NCI-H1048 (cell line): ENCODE measurements at regions not wholly inside any gene's neighbourhood (a gene's known extent, or its start where the extent isn't known, plus 50 kb on each side); places are given as distances from the start of the nearest gene placed in this dataset.

Source experiments
- DNase-seq: peaks from one replicate; lab custom pipeline; 2025; lab: John Stamatoyannopoulos, UW

DNA sequence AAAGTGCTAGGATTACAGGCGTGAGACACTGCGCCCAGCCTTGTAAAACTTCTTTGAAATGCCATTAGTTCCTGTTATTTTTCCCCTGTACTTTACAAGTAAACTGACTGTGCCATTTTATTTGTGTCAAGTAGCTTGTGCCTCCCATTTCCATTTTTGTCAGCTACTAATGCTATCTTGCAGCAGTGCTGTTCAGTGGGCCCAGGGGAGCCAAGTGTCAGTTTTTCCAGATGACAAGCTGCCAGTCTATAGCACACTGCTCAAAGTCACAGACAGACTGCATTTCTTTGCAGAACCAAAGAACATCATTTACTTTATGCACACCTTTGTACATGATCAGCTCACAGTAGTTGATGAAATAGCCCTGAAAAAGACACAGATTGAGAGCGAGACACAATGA, 901.3 kb upstream of the CDH2 start:
- no peak for DNase-seq

DNA sequence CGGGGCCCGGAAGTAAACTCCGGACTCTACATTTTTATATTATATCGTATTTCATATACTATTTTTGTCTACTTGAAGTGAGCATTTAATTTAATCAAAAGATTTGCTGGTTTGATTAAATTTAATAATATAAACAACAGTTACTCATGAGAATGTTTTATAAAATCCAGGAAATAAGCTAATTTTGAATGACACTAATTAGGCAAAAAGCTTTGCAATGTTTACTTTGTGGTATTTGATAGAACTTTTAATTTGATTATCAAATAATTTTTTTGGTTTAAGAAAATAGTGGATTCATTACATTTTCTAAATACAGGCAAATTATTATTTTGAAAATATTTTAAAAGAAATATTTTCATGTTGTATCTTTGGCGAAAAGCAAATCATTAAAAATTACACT, 900.4 kb upstream of the CDH2 start:
- DNase-seq: no peak

DNA sequence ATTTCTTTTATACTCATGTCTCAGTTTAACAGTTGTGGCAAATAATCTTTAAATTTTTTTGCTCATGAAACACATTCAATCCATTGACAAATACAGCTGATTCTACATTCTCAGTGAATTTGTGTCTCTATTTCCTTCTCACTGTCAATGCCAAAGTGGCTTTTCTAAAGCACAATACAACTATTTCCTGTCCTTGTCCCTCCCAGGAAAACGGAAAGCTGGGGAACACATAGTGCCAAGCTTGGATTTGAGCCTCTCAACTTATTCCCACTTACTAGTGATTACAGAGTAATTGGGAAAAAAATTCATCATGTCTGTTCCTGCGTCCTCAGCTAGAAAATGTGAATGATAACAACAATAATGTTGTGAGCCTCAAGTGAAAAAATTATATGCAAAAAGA, 899.7 kb upstream of the CDH2 start:
- no peak for DNase-seq

DNA sequence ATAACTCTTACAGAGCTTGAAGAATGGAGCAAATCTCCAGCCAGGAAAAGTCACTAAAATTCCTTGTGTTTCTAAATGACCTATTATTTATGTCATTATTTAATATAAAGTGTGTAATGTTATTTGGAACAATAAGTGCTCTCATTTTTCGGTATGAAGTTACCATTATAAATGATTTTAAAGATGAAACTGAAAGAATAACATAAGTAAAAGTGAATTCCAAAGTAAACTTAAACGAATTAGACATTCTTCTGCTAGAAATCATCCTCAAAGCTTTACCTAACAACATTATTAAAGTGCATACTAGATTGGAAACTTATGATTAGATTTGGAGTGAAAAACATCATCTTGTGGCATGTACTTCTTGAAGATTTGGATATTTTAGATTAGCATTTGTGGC, 897.2 kb upstream of the CDH2 start:
- no peak for DNase-seq

DNA sequence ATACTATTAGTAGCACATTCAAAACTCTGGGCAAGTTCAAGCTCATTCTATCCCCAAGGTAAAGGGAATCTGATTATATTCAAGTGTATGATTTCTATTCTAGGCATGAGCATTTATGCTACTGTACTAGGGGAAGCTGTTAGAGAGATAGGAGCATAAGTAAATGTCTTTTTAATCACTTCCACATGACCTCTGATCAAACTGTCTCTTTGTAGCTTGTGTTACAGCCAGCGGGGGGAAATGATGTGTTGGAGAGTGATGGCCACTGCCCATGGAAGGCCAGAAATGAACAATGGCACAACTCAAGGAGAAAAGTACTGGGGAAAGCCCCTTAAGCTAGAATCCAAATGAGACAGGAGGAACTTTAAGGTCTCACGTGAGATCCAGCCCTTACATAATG, 894.9 kb upstream of the CDH2 start:
- no peak for DNase-seq

DNA sequence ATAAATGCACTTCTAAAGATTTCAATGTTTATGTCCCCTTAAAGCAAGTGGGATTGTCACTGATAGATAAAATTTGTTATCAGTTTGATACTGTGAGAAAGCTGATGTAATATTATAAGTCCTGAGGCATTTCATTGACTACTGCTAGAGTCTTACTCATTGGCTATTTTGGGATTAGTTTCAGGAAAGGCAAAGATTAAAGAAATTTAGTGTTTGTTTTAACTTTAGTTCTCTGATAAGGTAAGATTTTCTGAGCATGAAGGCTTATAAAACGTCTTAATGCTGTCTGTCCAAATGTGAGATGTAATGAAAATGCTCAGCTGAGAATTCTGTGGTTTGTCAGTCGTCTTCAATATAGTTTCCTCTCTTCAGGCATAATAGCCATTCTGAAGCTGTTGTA, 886.4 kb upstream of the CDH2 start:
- DNase-seq: no peak

DNA sequence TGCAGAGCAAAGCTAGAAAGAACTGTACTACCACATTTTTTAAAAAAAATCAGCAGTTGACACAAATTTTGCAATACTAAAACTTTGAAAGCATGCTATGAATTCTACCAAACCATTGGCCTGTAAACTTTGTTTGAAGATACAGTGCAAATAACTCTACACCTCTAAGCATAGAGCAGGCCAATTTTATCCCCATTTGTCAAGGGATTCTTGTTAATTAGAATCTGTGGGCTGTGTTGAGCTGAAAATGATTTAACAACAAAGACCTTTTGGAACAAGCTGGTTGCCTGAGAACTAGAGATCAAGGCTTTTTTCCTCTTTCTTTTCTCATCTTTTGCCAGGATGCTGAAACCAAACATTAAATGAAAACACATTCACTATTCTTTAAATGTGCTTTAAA, 886.0 kb upstream of the CDH2 start:
- no peak for DNase-seq

DNA sequence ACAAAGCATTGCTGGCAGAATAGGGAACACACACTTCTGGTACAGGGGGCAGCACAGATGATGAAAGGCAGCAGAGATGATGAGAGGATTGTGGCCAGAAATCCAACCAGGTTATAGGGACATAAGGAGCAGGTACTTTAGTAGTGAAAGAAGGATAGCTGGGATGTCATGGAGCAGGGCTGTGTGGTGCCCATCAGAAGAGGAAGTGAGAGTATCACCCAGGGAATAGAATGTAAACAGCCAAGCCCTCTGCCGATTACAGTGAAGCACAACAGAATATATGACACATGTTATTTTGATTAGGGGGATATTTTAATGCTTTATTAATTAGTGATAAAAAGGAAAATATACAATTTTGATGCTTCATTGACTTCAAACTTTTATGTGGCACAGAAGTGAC, 883.4 kb upstream of the CDH2 start:
- no peak for DNase-seq

DNA sequence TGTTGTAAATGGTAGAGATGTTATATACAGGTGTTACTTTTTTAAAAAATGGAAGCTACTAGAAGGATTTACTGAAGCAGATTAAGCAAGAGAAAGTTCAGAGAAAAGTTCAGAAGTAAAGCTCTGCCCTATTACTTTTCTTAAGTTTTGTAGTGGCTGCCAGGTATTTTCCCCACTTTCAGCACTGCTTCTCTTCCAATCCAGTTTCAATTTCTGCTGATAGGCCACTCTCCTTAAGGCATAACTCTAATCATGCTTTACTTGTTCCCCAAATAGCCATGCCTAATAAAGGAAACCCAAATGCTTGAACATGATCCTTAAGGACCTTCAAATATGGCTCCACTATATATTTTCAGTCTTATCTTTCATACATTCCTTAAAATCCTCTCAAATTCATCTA, 880.8 kb upstream of the CDH2 start:
- no peak for DNase-seq

DNA sequence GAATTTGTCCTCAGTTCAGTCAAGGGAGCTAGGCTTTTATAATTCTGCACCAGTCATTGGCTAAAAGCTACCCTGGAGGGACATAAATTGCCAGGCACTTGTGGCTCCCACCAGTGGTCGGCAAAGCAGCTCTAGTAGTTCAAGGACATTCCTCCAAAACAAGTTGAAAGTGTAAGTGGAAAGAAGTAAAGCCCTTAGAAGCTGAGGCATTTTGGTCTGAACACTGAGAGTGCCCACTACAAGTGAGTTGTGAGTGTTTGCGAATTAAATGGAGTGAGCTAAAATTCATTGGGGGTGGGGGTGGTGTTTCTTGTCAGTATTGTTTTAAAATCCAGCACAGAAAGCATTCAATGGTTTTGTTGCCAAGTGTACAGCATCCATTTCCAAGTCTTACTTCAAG, 879.9 kb upstream of the CDH2 start:
- no peak for DNase-seq

DNA sequence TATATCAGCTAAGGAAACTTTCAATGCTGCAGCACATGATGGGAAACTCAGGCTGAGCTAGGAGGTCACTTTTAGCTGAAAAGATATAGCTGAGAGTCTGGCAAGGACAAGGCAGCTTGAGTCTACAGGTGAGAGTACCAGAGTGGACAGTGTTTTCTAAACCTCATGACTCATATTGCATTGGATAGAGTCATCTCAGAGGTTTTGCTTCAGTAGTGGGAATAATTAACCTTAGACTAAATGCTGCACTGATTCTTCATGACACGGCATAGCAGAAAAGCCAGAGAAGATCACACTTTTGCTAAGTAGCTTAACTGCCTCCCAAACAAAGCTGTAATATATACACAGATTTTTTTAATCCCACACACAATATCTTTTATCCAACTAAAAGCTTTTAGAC, 865.0 kb upstream of the CDH2 start:
- no peak for DNase-seq

DNA sequence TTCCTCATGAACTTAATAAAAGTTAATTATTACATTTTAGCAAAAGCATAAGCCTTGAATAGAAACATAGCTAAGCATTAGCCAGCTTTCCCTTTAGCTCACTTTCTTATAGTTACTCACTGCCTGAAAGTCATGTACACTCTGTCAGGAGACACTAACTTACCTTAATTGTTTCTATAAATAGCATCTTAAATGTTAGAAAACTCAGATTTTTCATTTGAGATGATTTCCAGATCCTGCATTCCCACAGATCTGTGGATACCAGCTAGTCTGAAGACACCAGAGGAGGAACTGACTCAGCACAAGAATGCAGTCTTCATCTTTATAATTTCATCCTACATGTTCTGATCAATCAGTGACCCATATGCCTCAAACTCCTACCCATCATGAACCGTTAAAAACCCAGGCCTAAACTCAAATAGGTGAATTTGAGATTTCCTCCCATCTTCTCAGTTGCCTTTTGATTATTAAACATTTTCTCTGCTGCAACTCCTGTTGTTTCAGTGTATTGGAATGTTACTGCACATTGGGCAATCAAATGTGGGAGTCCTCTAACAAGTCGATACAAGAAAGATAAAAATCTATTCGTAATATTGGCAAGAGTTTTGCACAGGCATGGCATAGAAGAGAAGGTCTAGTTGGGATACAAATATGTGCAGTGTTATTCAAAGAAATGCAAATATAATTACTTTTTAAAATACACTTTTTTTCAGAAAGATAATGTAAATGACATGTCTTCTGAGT, 857.4 kb upstream of the CDH2 start:
- DNase-seq: no peak

DNA sequence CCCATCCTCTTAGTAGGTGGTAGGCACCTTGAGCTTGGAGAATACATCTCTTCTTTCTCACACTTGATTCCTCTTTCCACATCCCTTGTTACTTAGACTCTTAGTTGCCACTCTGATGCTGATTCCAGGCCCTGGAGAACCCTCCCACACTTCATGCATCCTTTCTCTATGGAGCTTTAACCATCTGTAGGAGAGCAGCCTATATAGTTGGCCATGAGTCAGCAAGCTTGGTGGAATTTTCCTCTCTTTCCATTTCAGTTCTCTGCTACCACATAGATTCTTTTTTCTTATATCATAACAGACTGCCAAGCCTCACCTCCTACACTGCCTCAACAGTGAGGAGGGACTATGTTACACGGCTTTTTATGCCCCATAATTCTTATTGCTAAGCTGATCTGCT, 851.6 kb upstream of the CDH2 start:
- DNase-seq: no peak

DNA sequence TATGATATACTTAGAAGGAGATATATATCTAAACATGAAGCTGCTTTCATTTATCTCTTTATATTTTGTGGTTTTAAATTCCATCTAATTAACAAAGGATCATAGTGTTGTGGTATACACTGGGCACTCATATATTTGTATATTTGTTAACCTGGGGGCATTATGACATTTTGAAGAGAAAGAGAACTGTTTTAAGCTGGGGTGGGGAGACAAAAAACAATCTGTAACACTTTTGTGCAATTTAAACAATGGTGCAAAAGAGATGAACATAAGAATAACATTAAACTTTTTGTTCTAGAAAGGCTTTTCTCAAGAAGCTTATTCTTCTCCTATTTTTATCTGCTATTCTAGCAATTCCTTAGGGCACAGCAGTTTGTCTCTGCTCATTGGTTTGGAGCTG, 842.0 kb upstream of the CDH2 start:
- DNase-seq: no peak

DNA sequence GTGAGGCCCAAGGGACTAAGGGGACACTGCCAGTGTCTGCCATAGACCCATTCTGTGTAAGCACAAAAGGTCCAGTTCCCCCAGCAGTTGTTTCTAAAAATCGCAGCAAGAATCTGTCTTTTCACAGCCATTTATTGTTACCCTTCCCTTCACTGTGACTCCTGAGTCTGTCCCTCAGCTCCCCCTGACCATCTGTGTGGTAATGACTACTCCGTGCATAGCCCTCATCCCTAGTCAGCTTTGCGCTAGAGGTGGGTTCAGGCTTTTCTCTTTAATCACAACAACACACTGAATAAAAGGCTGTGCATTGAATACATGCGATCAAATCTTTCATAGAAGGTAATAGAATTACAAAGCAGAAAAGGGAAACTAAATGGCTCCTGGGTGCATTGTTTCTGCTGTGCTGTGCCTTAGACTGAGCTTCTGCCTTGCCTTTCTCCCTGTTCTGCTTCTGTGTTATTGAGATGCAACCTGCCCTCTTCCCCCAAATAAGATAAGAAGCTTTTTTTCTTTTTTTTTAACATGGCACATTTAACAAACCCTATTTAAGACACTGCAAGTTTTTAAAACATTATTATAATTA, 836.0 kb upstream of the CDH2 start:
- no peak for DNase-seq

DNA sequence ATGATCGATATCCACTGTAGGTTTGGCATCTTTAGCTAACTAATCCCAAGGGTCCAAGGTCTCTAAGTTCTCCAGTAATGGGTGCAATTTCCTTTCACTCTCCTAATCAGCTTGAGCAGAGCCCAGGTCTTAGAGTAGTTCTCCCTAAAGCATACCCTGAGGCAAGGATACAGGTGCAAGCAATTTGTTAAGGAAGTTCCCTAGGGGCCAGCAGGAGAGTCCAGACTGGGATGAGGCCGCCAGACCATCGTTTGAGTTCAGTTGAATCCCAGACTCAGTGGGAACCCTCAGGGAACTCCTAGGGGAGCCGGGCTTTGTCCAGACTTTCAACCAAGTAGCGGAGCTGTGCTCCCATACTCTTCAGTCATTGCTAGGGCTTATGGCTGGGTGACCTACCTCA, 835.4 kb upstream of the CDH2 start:
- no peak for DNase-seq

DNA sequence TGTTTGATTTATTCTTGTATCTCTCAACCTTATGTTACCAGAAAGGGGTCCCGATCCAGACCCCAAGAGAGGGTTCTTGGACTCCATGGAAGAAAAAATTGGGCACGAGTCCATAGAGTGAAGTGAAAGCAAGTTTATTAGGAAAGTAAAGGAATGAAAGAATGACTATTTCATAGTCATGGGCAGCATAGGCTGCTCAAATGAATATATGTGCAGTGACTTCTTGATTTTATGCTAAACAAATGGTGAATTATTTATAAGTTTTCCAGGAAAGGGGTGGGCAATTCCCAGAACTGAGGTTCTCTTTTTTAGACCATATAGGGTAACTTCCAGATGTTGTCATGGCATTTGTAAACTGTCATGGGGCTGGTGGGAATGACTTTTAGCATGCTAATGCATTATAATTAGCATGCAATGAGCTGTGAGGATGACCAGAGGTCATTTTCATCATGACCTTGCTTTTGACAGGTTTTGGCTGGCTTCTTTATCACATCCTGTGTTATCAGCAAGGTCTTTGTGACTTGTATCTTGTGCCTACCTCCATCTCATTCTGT, 832.4 kb upstream of the CDH2 start:
- DNase-seq: no peak

DNA sequence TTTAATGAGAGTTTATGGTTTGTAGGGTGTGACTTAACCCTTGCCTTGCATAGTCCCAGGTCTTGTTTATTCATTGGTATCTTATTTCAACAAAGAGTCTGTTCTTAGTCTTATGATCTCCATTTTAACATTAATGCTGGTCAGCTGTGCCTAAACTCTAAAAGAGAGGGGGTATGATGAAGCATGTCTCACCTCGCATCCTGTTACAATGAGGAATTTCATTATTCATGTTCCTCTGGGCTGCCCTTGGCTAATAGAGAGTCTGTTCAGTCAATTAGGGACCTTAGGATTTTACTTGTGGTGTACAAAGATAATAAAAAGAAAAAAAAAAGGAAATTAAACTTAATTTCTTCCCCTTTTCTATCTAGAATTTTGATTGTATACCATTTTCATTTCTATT, 831.9 kb upstream of the CDH2 start:
- no peak for DNase-seq

DNA sequence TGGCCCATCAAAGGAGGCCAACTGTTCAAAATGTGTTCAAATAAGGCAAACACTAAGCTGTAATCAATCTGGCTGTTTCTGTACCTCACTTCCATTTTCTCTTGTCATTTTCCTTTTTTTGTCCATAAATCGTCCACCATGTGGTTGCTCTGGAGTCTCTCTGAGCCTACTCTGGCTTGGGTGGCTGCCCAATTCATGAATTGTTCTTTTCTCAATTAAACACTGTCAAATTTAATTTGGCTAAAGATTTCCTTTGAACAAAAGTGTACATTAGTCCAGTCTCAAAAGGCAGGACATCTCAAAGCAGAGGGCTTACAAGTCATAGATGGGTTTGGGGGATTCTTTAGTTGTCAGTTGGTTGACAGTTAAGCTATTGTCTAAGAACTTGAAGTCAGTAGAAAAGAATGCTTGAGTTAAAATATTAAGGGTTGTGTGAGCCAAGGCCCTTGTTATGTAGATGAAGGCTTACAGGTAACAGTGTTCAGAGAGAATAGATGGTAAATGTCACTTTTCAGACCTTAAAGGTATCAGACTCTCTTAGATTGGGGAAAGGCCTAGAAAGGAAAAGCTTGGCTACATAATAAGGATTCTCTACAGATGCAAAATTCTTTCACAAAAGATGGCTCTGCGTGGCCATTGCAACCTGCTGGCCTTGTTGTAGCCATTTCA, 831.2 kb upstream of the CDH2 start:
- DNase-seq: no peak

DNA sequence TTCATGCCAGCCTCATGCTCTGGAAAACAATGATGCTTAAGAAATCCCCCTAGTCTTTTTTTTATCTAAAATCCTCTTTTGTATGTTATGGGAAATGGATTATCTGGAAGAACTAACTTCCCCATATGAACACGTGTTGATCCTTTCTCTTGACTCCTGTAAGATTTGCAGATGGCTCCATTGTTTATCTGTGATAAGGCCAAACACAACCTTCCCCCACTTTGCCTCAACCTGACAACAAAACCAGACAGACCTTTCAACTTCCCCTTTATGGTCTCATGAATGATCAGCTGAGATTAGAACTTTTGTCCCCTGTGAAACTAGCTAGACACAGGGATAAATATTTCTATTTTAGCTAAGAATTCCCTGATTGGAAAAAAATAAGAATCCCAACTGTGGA, 828.0 kb upstream of the CDH2 start:
- no peak for DNase-seq

DNA sequence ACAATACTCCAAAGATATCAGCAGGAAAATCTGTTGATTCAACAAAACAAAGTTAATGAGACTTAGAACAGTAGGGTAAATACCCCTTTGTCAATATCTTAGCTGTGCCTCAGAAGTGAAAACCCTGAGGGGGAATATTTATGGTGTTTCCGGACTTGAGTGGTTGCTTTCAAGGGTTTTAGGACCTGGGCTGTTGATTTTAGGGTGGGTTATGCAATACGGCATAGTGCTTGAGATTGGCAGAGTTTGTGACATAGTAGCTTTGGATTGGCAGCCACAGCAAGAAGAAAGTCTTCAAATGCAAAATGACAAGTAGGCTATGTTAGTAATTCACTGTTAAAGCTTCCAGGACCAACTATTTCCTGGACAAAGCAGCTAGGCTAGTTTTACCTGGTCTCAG, 826.3 kb upstream of the CDH2 start:
- DNase-seq: no peak

DNA sequence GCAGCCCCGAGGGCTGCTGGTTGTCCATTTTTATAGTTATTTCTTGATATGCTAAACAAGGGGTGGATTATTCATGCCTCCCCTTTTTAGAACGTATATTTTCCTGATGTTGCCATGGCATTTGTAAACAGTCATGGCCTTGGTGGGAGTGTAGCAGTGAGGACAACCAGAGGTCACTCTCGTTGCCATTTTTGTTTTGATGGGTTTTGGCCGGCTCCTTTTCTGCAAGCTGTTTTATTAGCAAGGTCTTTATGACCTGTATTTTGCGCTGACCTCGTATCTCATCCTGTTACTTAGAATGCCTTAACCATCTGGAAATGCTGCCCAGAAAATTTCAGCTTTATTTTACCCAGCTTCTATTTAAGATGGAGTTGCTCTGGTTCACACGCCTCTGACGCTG, 825.8 kb upstream of the CDH2 start:
- no peak for DNase-seq

DNA sequence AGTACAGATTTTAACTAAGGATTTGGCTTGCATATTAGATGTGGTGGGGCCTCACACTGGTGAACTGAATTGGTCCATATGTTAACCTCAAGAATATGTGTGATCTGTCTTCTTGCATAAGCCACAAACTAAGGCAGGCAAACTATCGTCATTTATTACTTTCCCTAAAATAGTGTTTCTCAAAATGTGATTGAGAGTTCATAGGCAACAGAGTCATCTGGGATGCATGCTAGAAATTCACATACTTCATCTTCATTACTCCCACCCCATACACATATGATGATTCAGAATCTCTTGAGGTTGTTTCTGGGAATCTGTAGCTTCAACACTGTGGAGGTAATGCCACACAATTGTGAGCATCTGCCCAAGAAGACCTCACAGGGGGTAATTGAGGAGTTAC, 822.8 kb upstream of the CDH2 start:
- DNase-seq: no peak

DNA sequence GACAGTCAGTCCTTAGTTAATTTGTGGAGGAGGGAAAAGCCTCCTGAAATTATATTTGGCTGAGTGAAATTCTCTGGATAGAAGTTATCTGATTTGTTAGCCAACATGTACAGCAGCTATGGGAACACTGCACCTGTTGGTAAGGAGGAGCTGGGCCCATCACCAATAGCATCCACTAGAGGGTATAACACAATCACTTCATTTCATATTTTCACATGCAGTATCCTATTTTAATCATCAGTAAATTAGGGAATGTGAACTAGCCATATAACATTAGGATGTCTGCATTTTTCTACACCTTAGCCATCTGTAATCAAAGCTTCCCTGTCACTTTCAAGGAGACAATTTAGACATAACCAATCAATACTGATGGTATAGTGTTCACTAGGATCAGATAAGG, 818.4 kb upstream of the CDH2 start:
- DNase-seq: no peak
